Astrocyte of the cerebellum (primary cell): ENCODE measurements at regions not wholly inside any gene's neighbourhood (a gene's known extent, or its start where the extent isn't known, plus 50 kb on each side); places are given as distances from the start of the nearest gene placed in this dataset.

Experiments used
- DNase-seq: peaks from one replicate; pipeline ENCODE4 v3.0.0-alpha.2; 2011; ENCODE audit warnings: low read depth
- H3K4me3 ChIP-seq: 2 replicates; pipeline ENCODE4 v1.5.1; 2011; ENCODE audit warnings: mild to moderate bottlenecking, low read depth, low read length, moderate library complexity
- CTCF ChIP-seq: IDR thresholded peaks from 2 replicates; pipeline ENCODE4 v1.5.1; 2012; ENCODE audit warnings: low read length, low read depth, moderate library complexity, mild to moderate bottlenecking; ENCODE audit errors: missing control alignments
- in situ Hi-C: cut with HindIII; loops from 2 replicates; pipeline ENCODE4 v1.10.0; 2017; ENCODE audit warnings: low sequenced_read_pairs

GRCh38 chr18:54013452-54013851 is 211.0 kb downstream of the MBD2 start:
- in situ Hi-C loops: no loop called here
- no peak overlapping the region for H3K4me3 ChIP-seq
- no peak for TF ChIP-seq CTCF
- no peak for DNase-seq

- in situ Hi-C loops: no loop called here
- no peak overlapping the region for H3K4me3 ChIP-seq
- no peak for DNase-seq
- TF ChIP-seq CTCF: no peak
Measured at GRCh38 chr18:54004828-54005227, 219.6 kb downstream of the MBD2 start.

GRCh38 chr18:54003195-54003594 is 221.3 kb downstream of the MBD2 start:
- TF ChIP-seq CTCF: no peak
- in situ Hi-C loops: no loop called here
- no peak for DNase-seq
- no peak overlapping the region for H3K4me3 ChIP-seq

GRCh38 chr18:53997064-53997463 is 227.4 kb downstream of the MBD2 start:
- TF ChIP-seq CTCF: no peak
- H3K4me3 ChIP-seq: no peak overlapping the region
- in situ Hi-C loops: no loop called here
- DNase-seq: no peak

GRCh38 chr18:53994016-53994415 is 230.5 kb downstream of the MBD2 start:
- no peak for DNase-seq
- in situ Hi-C loops: loop anchor here (5.0 kb wide), 1 partner anchor 63 kb away; no protein-coding TSS in a partner anchor

GRCh38 chr18:53991805-53992204 is 232.7 kb downstream of the MBD2 start:
- TF ChIP-seq CTCF: no peak
- in situ Hi-C loops: loop anchor here (5.0 kb wide), 1 partner anchor 65 kb away; no protein-coding TSS in a partner anchor
- H3K4me3 ChIP-seq: no peak overlapping the region
- peak; percentile 19 for DNase-seq

More at GRCh38 chr18:53994016-53994415, 230.5 kb downstream of the MBD2 start:
- H3K4me3 ChIP-seq: no peak overlapping the region
- TF ChIP-seq CTCF: no peak

- TF ChIP-seq CTCF: no peak
- in situ Hi-C loops: loop anchor here (5.0 kb wide), 1 partner anchor 66 kb away; no protein-coding TSS in a partner anchor
- peak; percentile 11 for DNase-seq
- no peak overlapping the region for H3K4me3 ChIP-seq
Measured at GRCh38 chr18:53991202-53991601, 233.3 kb downstream of the MBD2 start.
